ENCODE measurements at regions not wholly inside any gene's neighbourhood (a gene's known extent, or its start where the extent isn't known, plus 50 kb on each side); places are given as distances from the start of the nearest gene placed in this dataset.

DNA sequence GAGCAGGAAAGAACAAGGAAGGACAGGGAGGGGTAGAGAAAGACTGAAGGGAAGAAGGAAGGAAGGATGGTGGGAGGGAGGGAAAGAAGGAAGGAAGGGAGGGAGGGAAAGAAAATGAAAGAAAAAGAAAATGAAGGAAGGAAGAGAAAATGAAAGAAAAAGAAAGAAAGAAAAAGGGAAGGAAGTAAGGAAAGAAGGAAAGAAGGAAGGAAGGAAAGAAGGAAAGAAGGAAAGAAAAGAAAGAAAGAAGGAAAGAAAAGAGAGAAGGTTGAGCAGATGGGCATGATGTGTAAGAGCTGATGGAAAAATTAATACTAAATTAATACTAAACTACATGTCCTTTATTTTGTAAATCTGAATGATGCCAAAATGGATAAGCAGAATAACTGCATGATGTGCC, 418.3 kb upstream of the CDIN1 start:
- DNase-seq (ENCODE audit: low spot score) (no peak), FAIRE-seq (no peak), ATAC-seq (no peak)
- TF ChIP-seq BORCS8-MEF2B (CRISPR knock-in tag; IDR thresholded peaks at IDR 0.05): no peak
- no peak for TF ChIP-seq ZNF790 (CRISPR knock-in tag; IDR thresholded peaks at IDR 0.05; ENCODE audit: borderline replicate concordance)
- TF ChIP-seq SETDB1 (CRISPR knock-in tag; IDR thresholded peaks at IDR 0.05; ENCODE audit: borderline replicate concordance): no peak
- TF ChIP-seq FOXJ3 (CRISPR knock-in tag; IDR thresholded peaks at IDR 0.05; ENCODE audit: borderline replicate concordance): no peak
- no peak overlapping the region for H3K4me3 ChIP-seq (replicated peaks in 1 of 3; ENCODE audit: insufficient read depth in 1 of 3, low read depth in 2 of 3, low read length in 3 of 3)
- BruUV-seq (replicated peaks): no TSS peak
- intact Hi-C loops (cut with micrococcal nuclease; ENCODE audit: unreplicated experiment) (no loop called here), in situ Hi-C loops (cut with HindIII; ENCODE audit: extremely low pct_ligation_motif_present, low pct_unique_long_range_greater_than_20kb) (no loop called here)
- no peaks in the 10 kb centered on the region for H4K20me1 ChIP-seq (ENCODE audit: insufficient read depth, low read length)
- H3K9ac ChIP-seq (ENCODE audit: insufficient read depth, low read depth, low read length): no peak overlapping the region
- no peaks in the 10 kb centered on the region for H3K27me3 ChIP-seq (ENCODE audit: control insufficient read depth in 1 of 2, insufficient read depth in 2 of 2, low read length in 2 of 2)
- H3K27ac ChIP-seq (ENCODE audit: extremely low read length, insufficient read depth, low read length): no peak overlapping the region
- ChIA-PET CTCF (ENCODE audit: low intra/inter-chr PET ratio, low total read pairs) (no interaction called here), POLR2A (no interaction called here)
- no peak overlapping the region for H2AFZ ChIP-seq (ENCODE audit: low read length)
- H3K36me3 ChIP-seq (replicated peaks in 1 of 2; ENCODE audit: control insufficient read depth in 1 of 2, insufficient read depth in 2 of 2, low read length in 2 of 2): no peaks in the 10 kb centered on the region
- no peaks in the 10 kb centered on the region for H3K4me1 ChIP-seq (ENCODE audit: insufficient read depth, low read length)
- 0 out of 2 replicates have a peak, but pooled peaks cover 5% of the 10 kb centered on the region for H3K9me3 ChIP-seq (ENCODE audit: low read length)
- no peak overlapping the region for H3K4me2 ChIP-seq (ENCODE audit: low read depth, low read length)
- H3K79me2 ChIP-seq (ENCODE audit: insufficient read depth, low read length): no peaks in the 10 kb centered on the region

DNA sequence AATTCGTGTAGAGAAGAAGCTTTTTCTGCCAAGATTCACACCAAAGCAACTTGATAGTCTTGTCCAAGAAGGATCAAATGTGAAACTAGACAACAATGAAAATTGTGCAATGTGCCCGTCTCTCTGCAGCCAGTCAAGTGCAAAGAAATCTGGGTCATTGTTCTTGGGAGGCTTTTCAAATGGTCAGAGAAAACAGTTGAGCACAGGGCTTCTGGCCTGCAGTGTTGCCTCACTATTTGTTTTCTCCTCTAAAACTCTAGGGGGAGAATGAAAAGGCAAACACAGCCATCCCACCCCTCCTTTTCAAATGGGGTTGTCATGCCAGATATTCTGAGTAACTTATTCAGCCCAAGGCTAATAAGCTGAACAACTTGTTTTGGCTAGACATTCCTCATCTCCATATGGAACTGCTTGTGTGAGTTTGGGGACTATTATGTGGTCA, 417.6 kb upstream of the CDIN1 start:
- H3K79me2 ChIP-seq (ENCODE audit: insufficient read depth, low read length): no peaks in the 10 kb centered on the region
- intact Hi-C loops (cut with micrococcal nuclease; ENCODE audit: unreplicated experiment): no loop called here
- H4K20me1 ChIP-seq (ENCODE audit: insufficient read depth, low read length): no peaks in the 10 kb centered on the region
- no peak overlapping the region for H2AFZ ChIP-seq (ENCODE audit: low read length)
- 2% methylated on average over 2 of the region's 2 CpGs for WGBS (ENCODE audit: low lambda C conversion rate)
- no peak overlapping the region for H3K27ac ChIP-seq (ENCODE audit: extremely low read length, insufficient read depth, low read length)
- ChIA-PET CTCF (ENCODE audit: low intra/inter-chr PET ratio, low total read pairs) (no interaction called here), POLR2A (no interaction called here)
- FAIRE-seq: no peak
- no peaks in the 10 kb centered on the region for H3K27me3 ChIP-seq (ENCODE audit: control insufficient read depth in 1 of 2, insufficient read depth in 2 of 2, low read length in 2 of 2)
- H3K36me3 ChIP-seq (replicated peaks in 1 of 2; ENCODE audit: control insufficient read depth in 1 of 2, insufficient read depth in 2 of 2, low read length in 2 of 2): no peaks in the 10 kb centered on the region
- DNase-seq (ENCODE audit: low spot score): no peak
- BruUV-seq (replicated peaks): no TSS peak
- 0 out of 2 replicates have a peak, but pooled peaks cover 5% of the 10 kb centered on the region for H3K9me3 ChIP-seq (ENCODE audit: low read length)
- in situ Hi-C loops (cut with HindIII; ENCODE audit: extremely low pct_ligation_motif_present, low pct_unique_long_range_greater_than_20kb): no loop called here
- H3K4me3 ChIP-seq (replicated peaks in 1 of 3; ENCODE audit: insufficient read depth in 1 of 3, low read depth in 2 of 3, low read length in 3 of 3): no peak overlapping the region
- no peaks in the 10 kb centered on the region for H3K4me1 ChIP-seq (ENCODE audit: insufficient read depth, low read length)
- TF ChIP-seq ZNF224 (CRISPR knock-in tag; IDR thresholded peaks at IDR 0.05): no peak
- TF ChIP-seq MLLT10 (CRISPR knock-in tag; IDR thresholded peaks at IDR 0.05): no peak
- TF ChIP-seq ASH2L (IDR thresholded peaks at IDR 0.05; ENCODE audit: insufficient read length, low read depth, low read length): no peak
- TF ChIP-seq ZKSCAN5 (CRISPR knock-in tag; IDR thresholded peaks at IDR 0.05): no peak
- TF ChIP-seq ZNF782 (CRISPR knock-in tag; IDR thresholded peaks at IDR 0.05; ENCODE audit: borderline replicate concordance): no peak
- TF ChIP-seq, protein P1, sequence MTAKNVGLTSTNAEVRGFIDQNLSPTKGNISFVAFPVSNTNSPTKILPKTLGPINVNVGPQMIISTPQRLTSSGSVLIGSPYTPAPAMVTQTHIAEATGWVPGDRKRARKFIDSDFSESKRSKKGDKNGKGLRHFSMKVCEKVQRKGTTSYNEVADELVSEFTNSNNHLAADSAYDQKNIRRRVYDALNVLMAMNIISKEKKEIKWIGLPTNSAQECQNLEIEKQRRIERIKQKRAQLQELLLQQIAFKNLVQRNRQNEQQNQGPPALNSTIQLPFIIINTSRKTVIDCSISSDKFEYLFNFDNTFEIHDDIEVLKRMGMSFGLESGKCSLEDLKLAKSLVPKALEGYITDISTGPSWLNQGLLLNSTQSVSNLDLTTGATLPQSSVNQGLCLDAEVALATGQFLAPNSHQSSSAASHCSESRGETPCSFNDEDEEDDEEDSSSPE (CRISPR knock-in tag; IDR thresholded peaks at IDR 0.05): no peak
- no peak for TF ChIP-seq ZNF766 (CRISPR knock-in tag; IDR thresholded peaks at IDR 0.05; ENCODE audit: borderline replicate concordance)
- TF ChIP-seq ZNF776 (CRISPR knock-in tag; IDR thresholded peaks at IDR 0.05): no peak
- TF ChIP-seq ZNF713 (CRISPR knock-in tag; IDR thresholded peaks at IDR 0.05): no peak
- no peak for TF ChIP-seq REL (CRISPR knock-in tag; conservative IDR thresholded peaks at IDR 0.05)
- TF ChIP-seq, protein P2, sequence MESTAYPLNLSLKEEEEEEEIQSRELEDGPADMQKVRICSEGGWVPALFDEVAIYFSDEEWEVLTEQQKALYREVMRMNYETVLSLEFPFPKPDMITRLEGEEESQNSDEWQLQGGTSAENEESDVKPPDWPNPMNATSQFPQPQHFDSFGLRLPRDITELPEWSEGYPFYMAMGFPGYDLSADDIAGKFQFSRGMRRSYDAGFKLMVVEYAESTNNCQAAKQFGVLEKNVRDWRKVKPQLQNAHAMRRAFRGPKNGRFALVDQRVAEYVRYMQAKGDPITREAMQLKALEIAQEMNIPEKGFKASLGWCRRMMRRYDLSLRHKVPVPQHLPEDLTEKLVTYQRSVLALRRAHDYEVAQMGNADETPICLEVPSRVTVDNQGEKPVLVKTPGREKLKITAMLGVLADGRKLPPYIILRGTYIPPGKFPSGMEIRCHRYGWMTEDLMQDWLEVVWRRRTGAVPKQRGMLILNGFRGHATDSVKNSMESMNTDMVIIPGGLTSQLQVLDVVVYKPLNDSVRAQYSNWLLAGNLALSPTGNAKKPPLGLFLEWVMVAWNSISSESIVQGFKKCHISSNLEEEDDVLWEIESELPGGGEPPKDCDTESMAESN (CRISPR knock-in tag; conservative IDR thresholded peaks at IDR 0.05): no peak
- no peak for TF ChIP-seq ZNF572 (CRISPR knock-in tag; IDR thresholded peaks at IDR 0.05)
- no peak overlapping the region for H3K9ac ChIP-seq (ENCODE audit: insufficient read depth, low read depth, low read length)
- no peak for ATAC-seq
- H3K4me2 ChIP-seq (ENCODE audit: low read depth, low read length): no peak overlapping the region

Measured in HepG2 (cell line).